ENCODE measurements at regions not wholly inside any gene's neighbourhood (a gene's known extent, or its start where the extent isn't known, plus 50 kb on each side); places are given as distances from the start of the nearest gene placed in this dataset.

GRCh38 chr7:91651986-91652385 lies 228.5 kb downstream of the MTERF1 start:
- no peaks in the 10 kb centered on the region for H3K27me3 Mint-ChIP-seq
- no peaks in the 10 kb centered on the region for H3K36me3 Mint-ChIP-seq (ENCODE audit: low read depth)
- no peaks in the 10 kb centered on the region for H3K4me1 Mint-ChIP-seq
- peaks cover 3% of the 10 kb centered on the region for H3K9me3 Mint-ChIP-seq
- no peak overlapping the region for H3K27ac Mint-ChIP-seq
- CTCF ChIA-PET, result interaction anchor here (0.6 kb wide), 1 partner anchor 79 kb away, joined by 3 read pairs; no protein-coding TSS in a partner anchor
- no peak for DNase-seq
- POLR2A ChIA-PET, result no interaction called here
- H3K4me3 Mint-ChIP-seq, result no peak overlapping the region

GRCh38 chr7:91653286-91653685 lies 227.2 kb downstream of the MTERF1 start:
- Mint-ChIP-seq H3K27me3 (no peaks in the 10 kb centered on the region), H3K4me1 (no peaks in the 10 kb centered on the region), H3K4me3 (no peak overlapping the region), H3K36me3 (ENCODE audit: low read depth) (no peaks in the 10 kb centered on the region), H3K27ac (no peak overlapping the region), H3K9me3 (peaks cover 3% of the 10 kb centered on the region)
- CTCF ChIA-PET, result no interaction called here
- POLR2A ChIA-PET, result no interaction called here
- no peak for DNase-seq

- Mint-ChIP-seq H3K4me1 (no peaks in the 10 kb centered on the region), H3K4me3 (no peak overlapping the region), H3K36me3 (ENCODE audit: low read depth) (no peaks in the 10 kb centered on the region), H3K9me3 (peaks cover 3% of the 10 kb centered on the region), H3K27me3 (no peaks in the 10 kb centered on the region), H3K27ac (no peak overlapping the region)
- POLR2A ChIA-PET, result no interaction called here
- no peak for DNase-seq
- CTCF ChIA-PET, result no interaction called here
Observed at GRCh38 chr7:91655656-91656055, 224.8 kb downstream of the MTERF1 start.

- peaks cover 2% of the 10 kb centered on the region for H3K9me3 Mint-ChIP-seq
- H3K27me3 Mint-ChIP-seq, result no peaks in the 10 kb centered on the region
- ChIA-PET CTCF (no interaction called here), POLR2A (no interaction called here)
- H3K4me1 Mint-ChIP-seq, result no peaks in the 10 kb centered on the region
- H3K36me3 Mint-ChIP-seq (ENCODE audit: low read depth), result no peaks in the 10 kb centered on the region
- no peak for DNase-seq
- H3K27ac Mint-ChIP-seq, result no peak overlapping the region
- no peak overlapping the region for H3K4me3 Mint-ChIP-seq
Observed at GRCh38 chr7:91656541-91657482, 223.7 kb downstream of the MTERF1 start.

GRCh38 chr7:91657483-91658071 lies 222.9 kb downstream of the MTERF1 start:
- H3K36me3 Mint-ChIP-seq (ENCODE audit: low read depth), result no peaks in the 10 kb centered on the region
- no peak overlapping the region for H3K4me3 Mint-ChIP-seq
- H3K9me3 Mint-ChIP-seq, result peaks cover 2% of the 10 kb centered on the region
- CTCF ChIA-PET, result no interaction called here
- no peak overlapping the region for H3K27ac Mint-ChIP-seq
- H3K4me1 Mint-ChIP-seq, result no peaks in the 10 kb centered on the region
- no peak for DNase-seq
- no peaks in the 10 kb centered on the region for H3K27me3 Mint-ChIP-seq
- POLR2A ChIA-PET, result no interaction called here

DNA sequence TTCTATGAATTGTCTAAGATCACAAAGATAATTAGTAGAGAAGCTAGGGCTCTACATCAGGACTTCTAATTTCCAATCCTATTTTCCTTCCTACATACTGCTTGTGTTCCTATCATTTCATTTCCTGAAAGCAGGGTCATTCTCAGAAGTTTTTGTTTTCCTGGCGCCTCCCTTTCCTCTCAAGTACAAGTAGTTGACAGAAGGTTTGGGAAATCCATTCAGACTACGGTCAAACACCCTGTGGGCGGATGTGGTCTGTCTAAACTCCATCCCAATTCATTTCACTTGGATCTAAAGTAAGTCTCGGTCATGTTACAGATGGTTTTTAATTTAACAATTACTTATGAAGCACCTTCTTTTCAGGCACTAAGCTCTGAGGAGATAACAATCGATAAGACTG lies 221.4 kb downstream of the MTERF1 start:
- Mint-ChIP-seq H3K27me3 (no peaks in the 10 kb centered on the region), H3K27ac (no peak overlapping the region), H3K4me1 (no peaks in the 10 kb centered on the region), H3K9me3 (no peaks in the 10 kb centered on the region), H3K4me3 (no peak overlapping the region), H3K36me3 (ENCODE audit: low read depth) (no peaks in the 10 kb centered on the region)
- POLR2A ChIA-PET, result no interaction called here
- no peak for DNase-seq
- CTCF ChIA-PET, result no interaction called here

- POLR2A ChIA-PET, result no interaction called here
- H3K36me3 Mint-ChIP-seq (ENCODE audit: low read depth), result no peaks in the 10 kb centered on the region
- H3K4me1 Mint-ChIP-seq, result no peaks in the 10 kb centered on the region
- no peak overlapping the region for H3K4me3 Mint-ChIP-seq
- no peaks in the 10 kb centered on the region for H3K9me3 Mint-ChIP-seq
- DNase-seq, result no peak
- no peak overlapping the region for H3K27ac Mint-ChIP-seq
- H3K27me3 Mint-ChIP-seq, result no peaks in the 10 kb centered on the region
- CTCF ChIA-PET, result no interaction called here
Observed at GRCh38 chr7:91660734-91661356, 219.7 kb downstream of the MTERF1 start.

GRCh38 chr7:91661727-91662126 lies 218.8 kb downstream of the MTERF1 start:
- DNase-seq, result no peak
- H3K4me1 Mint-ChIP-seq, result no peaks in the 10 kb centered on the region
- H3K27me3 Mint-ChIP-seq, result no peaks in the 10 kb centered on the region
- H3K36me3 Mint-ChIP-seq (ENCODE audit: low read depth), result no peaks in the 10 kb centered on the region
- no peaks in the 10 kb centered on the region for H3K9me3 Mint-ChIP-seq
- no peak overlapping the region for H3K27ac Mint-ChIP-seq
- ChIA-PET POLR2A (no interaction called here), CTCF (no interaction called here)
- H3K4me3 Mint-ChIP-seq, result no peak overlapping the region

- H3K36me3 Mint-ChIP-seq (ENCODE audit: low read depth), result no peaks in the 10 kb centered on the region
- no peak overlapping the region for H3K4me3 Mint-ChIP-seq
Observed at GRCh38 chr7:91668217-91668616, 212.3 kb downstream of the MTERF1 start.

GRCh38 chr7:91671245-91671644 lies 209.3 kb downstream of the MTERF1 start:
- POLR2A ChIA-PET, result no interaction called here
- no peaks in the 10 kb centered on the region for H3K36me3 Mint-ChIP-seq (ENCODE audit: low read depth)

More at GRCh38 chr7:91668217-91668616, 212.3 kb downstream of the MTERF1 start:
- no peaks in the 10 kb centered on the region for H3K9me3 Mint-ChIP-seq
- no peak overlapping the region for H3K27ac Mint-ChIP-seq
- CTCF ChIA-PET, result no interaction called here
- DNase-seq, result no peak
- no peaks in the 10 kb centered on the region for H3K4me1 Mint-ChIP-seq
- no peaks in the 10 kb centered on the region for H3K27me3 Mint-ChIP-seq
- POLR2A ChIA-PET, result no interaction called here

DNA sequence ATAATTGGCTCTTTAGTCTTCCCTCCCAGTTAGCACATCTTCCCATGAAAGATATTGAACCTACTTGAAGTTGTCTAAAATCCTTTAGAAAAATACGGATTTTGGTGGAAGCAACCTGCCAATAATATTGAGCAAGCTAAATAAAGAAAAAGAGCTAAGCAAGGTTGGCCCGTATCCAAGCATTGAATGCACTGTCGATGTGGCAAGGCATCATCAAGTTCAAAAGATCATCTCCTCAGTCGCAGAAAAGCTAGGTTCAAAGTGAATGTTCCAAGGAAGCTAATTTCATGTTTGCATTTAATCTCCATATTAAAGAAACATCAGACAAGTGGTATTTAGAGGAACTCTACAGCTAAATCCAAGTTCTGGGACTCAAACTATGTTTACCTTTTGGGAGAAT lies 206.0 kb downstream of the MTERF1 start:
- ChIA-PET CTCF (no interaction called here), POLR2A (no interaction called here)
- Mint-ChIP-seq H3K27ac (no peak overlapping the region), H3K9me3 (peaks cover 2% of the 10 kb centered on the region), H3K36me3 (ENCODE audit: low read depth) (no peaks in the 10 kb centered on the region), H3K27me3 (no peaks in the 10 kb centered on the region), H3K4me3 (no peak overlapping the region), H3K4me1 (no peaks in the 10 kb centered on the region)
- no peak for DNase-seq

More at GRCh38 chr7:91671245-91671644, 209.3 kb downstream of the MTERF1 start:
- no peaks in the 10 kb centered on the region for H3K27me3 Mint-ChIP-seq
- H3K9me3 Mint-ChIP-seq, result no peaks in the 10 kb centered on the region
- DNase-seq, result no peak
- H3K27ac Mint-ChIP-seq, result no peak overlapping the region
- H3K4me1 Mint-ChIP-seq, result no peaks in the 10 kb centered on the region
- H3K4me3 Mint-ChIP-seq, result no peak overlapping the region
- CTCF ChIA-PET, result no interaction called here

GRCh38 chr7:91681718-91682117 lies 198.8 kb downstream of the MTERF1 start:
- H3K27me3 Mint-ChIP-seq, result no peaks in the 10 kb centered on the region
- H3K4me1 Mint-ChIP-seq, result no peaks in the 10 kb centered on the region
- no peaks in the 10 kb centered on the region for H3K36me3 Mint-ChIP-seq (ENCODE audit: low read depth)
- ChIA-PET CTCF (no interaction called here), POLR2A (no interaction called here)
- peaks cover 18% of the 10 kb centered on the region for H3K9me3 Mint-ChIP-seq
- H3K4me3 Mint-ChIP-seq, result no peak overlapping the region
- no peak for DNase-seq
- H3K27ac Mint-ChIP-seq, result no peak overlapping the region

DNA sequence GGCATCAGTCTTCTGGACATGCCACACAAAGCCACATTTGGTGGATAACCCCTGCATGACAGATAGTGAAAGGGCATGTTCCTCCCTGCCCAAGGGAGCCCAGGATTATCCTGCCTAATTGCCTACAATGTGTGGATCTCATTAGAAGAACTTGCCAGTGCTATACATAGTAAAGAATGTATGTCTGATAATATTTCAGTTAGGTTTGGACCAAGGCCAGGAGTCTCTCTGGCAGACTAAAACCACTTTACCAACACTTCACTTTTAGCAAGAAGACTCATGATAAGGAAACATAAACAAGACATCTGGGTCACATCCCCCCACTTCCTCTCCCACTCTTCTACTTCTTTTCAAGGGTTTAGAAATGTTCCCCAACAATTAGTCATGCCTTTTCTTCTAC lies 196.7 kb downstream of the MTERF1 start:
- H3K9me3 Mint-ChIP-seq, result peaks cover 18% of the 10 kb centered on the region
- no peak for DNase-seq
- H3K27me3 Mint-ChIP-seq, result no peaks in the 10 kb centered on the region
- H3K4me3 Mint-ChIP-seq, result no peak overlapping the region
- CTCF ChIA-PET, result no interaction called here
- no peaks in the 10 kb centered on the region for H3K36me3 Mint-ChIP-seq (ENCODE audit: low read depth)
- no peaks in the 10 kb centered on the region for H3K4me1 Mint-ChIP-seq
- POLR2A ChIA-PET, result no interaction called here
- no peak overlapping the region for H3K27ac Mint-ChIP-seq

DNA sequence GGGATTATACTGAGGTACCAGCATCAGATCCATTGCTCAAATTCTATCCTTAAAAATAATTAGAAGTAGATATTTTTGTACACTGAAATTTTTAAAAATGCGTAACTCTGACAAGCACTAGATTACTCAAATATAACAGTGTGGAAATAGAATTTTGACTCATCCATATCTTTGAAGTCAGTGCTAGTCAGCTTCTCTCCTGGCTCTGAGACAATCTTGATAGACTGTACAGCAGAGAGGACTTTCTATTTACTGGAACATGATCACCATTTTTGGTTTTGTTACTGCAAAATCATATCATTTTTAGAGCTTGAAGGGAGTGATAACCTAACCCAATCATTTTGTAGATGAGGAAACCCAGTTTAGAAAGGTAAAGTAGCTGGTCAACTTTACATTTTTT lies 195.0 kb downstream of the MTERF1 start:
- Mint-ChIP-seq H3K36me3 (ENCODE audit: low read depth) (no peaks in the 10 kb centered on the region), H3K27me3 (no peaks in the 10 kb centered on the region), H3K4me3 (no peak overlapping the region), H3K27ac (no peak overlapping the region), H3K4me1 (no peaks in the 10 kb centered on the region), H3K9me3 (peaks cover 7% of the 10 kb centered on the region)
- DNase-seq, result no peak
- CTCF ChIA-PET, result no interaction called here
- POLR2A ChIA-PET, result no interaction called here

Data from activated CD4-positive, alpha-beta memory T cell treated with anti-CD3 and anti-CD28 coated beads, Interleukin-2, amount 10 ng/mL, durations not matched to agents 7 days and 5 days (primary cell).